CD14-positive monocyte (primary cell): ENCODE measurements at regions not wholly inside any gene's neighbourhood (a gene's known extent, or its start where the extent isn't known, plus 50 kb on each side); places are given as distances from the start of the nearest gene placed in this dataset.

Experiments
- DNase-seq, 3 donors: peaks; one replicate each; pipeline ENCODE4 v3.0.0-alpha.2; 2011 to 2022
- H2AFZ ChIP-seq: 2 replicates; pipeline ENCODE4 v1.6.0; 2012; ENCODE audit warnings: mild to moderate bottlenecking, low read depth, low read length, inconsistent platforms; ENCODE audit not compliant: insufficient read depth, poor library complexity, severe bottlenecking
- H3K27ac ChIP-seq, 2 donors: 1 replicate in 1 of 2; 2 replicates in 1 of 2; pipeline ENCODE4 v1.5.1; 2012 to 2013; ENCODE audit warnings: low read length in 2 of 2, control low read depth in 1 of 2, inconsistent platforms in 1 of 2, low read depth in 1 of 2, mild to moderate bottlenecking in 1 of 2
- H3K27me3 ChIP-seq, 2 donors: one replicate each; pipeline versions ENCODE4 v1.6.0 to v1.6.1; 2011 to 2013; ENCODE audit warnings: low read length in 2 of 2; ENCODE audit not compliant: control insufficient read depth in 2 of 2, insufficient read depth in 2 of 2
- H3K36me3 ChIP-seq, 2 donors: replicated peaks in 1 of 2; 1 replicate in 1 of 2; 2 replicates in 1 of 2; pipeline versions ENCODE4 v1.5.1 to v1.6.1; 2012 to 2013; ENCODE audit warnings: low read length in 2 of 2, control low read depth in 1 of 2, inconsistent platforms in 1 of 2, mild to moderate bottlenecking in 1 of 2; ENCODE audit not compliant: insufficient read depth in 2 of 2, control insufficient read depth in 1 of 2
- H3K4me1 ChIP-seq, 2 donors: 1 replicate in 1 of 2; 2 replicates in 1 of 2; pipeline versions ENCODE4 v1.5.1 to v1.6.1; 2012 to 2013; ENCODE audit warnings: low read length in 2 of 2, control low read depth in 1 of 2, inconsistent platforms in 1 of 2, mild to moderate bottlenecking in 1 of 2, moderate library complexity in 1 of 2; ENCODE audit not compliant: insufficient read depth in 2 of 2, control insufficient read depth in 1 of 2
- H3K4me2 ChIP-seq: replicated peaks from 2 replicates; pipeline ENCODE3; 2012; ENCODE audit warnings: low read length, moderate library complexity, mild to moderate bottlenecking; ENCODE audit not compliant: poor library complexity, severe bottlenecking; ENCODE audit errors: extremely low read depth
- H3K4me3 ChIP-seq, 3 experiments: fragments of 200-600 bp in 1 of 3; sonication (generic) in 1 of 3; replicated peaks in 1 of 3; 1 replicate in 2 of 3; 2 replicates in 1 of 3; pipeline ENCODE4 v1.5.1; 2011 to 2013; ENCODE audit warnings: low read length in 3 of 3, mild to moderate bottlenecking in 3 of 3, control low read depth in 2 of 3, low read depth in 2 of 3, inconsistent platforms in 1 of 3, moderate library complexity in 1 of 3
- H3K79me2 ChIP-seq: 2 replicates; pipeline ENCODE4 v1.6.0; 2012; ENCODE audit warnings: mild to moderate bottlenecking, control low read depth, inconsistent platforms, low read length, moderate library complexity; ENCODE audit not compliant: insufficient read depth
- H3K9ac ChIP-seq: 2 replicates; pipeline ENCODE4 v1.6.0; 2017; ENCODE audit warnings: low read length, mild to moderate bottlenecking; ENCODE audit not compliant: insufficient read depth, poor library complexity, severe bottlenecking
- H3K9me3 ChIP-seq, 2 donors: replicated peaks in 1 of 2; 1 replicate in 1 of 2; 2 replicates in 1 of 2; pipeline versions ENCODE4 v1.5.1 to v1.6.1; 2012 to 2013; ENCODE audit warnings: low read length in 2 of 2, control low read depth in 1 of 2; ENCODE audit not compliant: control insufficient read depth in 1 of 2, insufficient read depth in 1 of 2
- H4K20me1 ChIP-seq: 2 replicates; pipeline ENCODE4 v1.6.0; 2012; ENCODE audit warnings: mild to moderate bottlenecking, low read length, control low read depth, moderate library complexity; ENCODE audit not compliant: insufficient read depth
- H3K27ac Mint-ChIP-seq, 7 donors: one replicate each; pipeline ENCODE4 v1.8.0; 2020; ENCODE audit warnings: mild to moderate bottlenecking in 7 of 7, mixed read lengths in 7 of 7, moderate library complexity in 6 of 7, inconsistent platforms in 2 of 7
- H3K27me3 Mint-ChIP-seq, 3 donors: one replicate each; pipeline ENCODE4 v1.8.0; 2021 to 2022; ENCODE audit warnings: low read depth in 3 of 3, mild to moderate bottlenecking in 3 of 3, mixed read lengths in 3 of 3, moderate library complexity in 3 of 3, inconsistent platforms in 1 of 3
- H3K36me3 Mint-ChIP-seq, 2 donors: one replicate each; pipeline ENCODE4 v1.8.0; 2020; ENCODE audit warnings: mixed read lengths in 2 of 2, inconsistent platforms in 1 of 2, mild to moderate bottlenecking in 1 of 2
- H3K4me1 Mint-ChIP-seq: one replicate; pipeline ENCODE4 v1.8.0; 2020; ENCODE audit warnings: mild to moderate bottlenecking, mixed read lengths
- H3K4me3 Mint-ChIP-seq, 2 donors: one replicate each; pipeline ENCODE4 v1.8.0; 2020; ENCODE audit warnings: mild to moderate bottlenecking in 2 of 2, mixed read lengths in 2 of 2, moderate library complexity in 1 of 2
- H3K9me3 Mint-ChIP-seq, 7 donors: one replicate each; pipeline ENCODE4 v1.8.0; 2020 to 2022; ENCODE audit warnings: mixed read lengths in 7 of 7, mild to moderate bottlenecking in 6 of 7, moderate library complexity in 6 of 7, inconsistent platforms in 2 of 7
- CTCF ChIP-seq: fragments of 200-600 bp; IDR thresholded peaks from one replicate; pipeline ENCODE4 v1.8.0; 2022; ENCODE audit warnings: antibody characterized with exemption, mild to moderate bottlenecking
- WGBS: methylation state at CpG from one replicate; pipeline ENCODE4 v1.1.5; 2013; ENCODE audit warnings: missing lambda C conversion rate; ENCODE audit not compliant: insufficient coverage; 5-methylcytosine and 5-hydroxymethylcytosine counted together
- intact Hi-C, 2 donors: fragments of 100-400 bp; cut with micrococcal nuclease; formaldehyde crosslinking; loops; one replicate each; pipeline versions ENCODE4 v1.15.0 to v1.15.1; 2023

GRCh38 chr11:29208117-29208516 is 808.7 kb downstream of the KCNA4 start:
- intact Hi-C loops = no loop called here
- no CpG with 5 or more reads among the region's 2 CpGs for WGBS
- Histone ChIP-seq H3K79me2 (no peaks in the 10 kb centered on the region), H3K9ac (no peak overlapping the region), H3K27me3 (no peaks in the 10 kb centered on the region), H3K27ac (no peak overlapping the region), H4K20me1 (no peaks in the 10 kb centered on the region), H3K9me3 (no peaks in the 10 kb centered on the region), H3K4me2 (no peak overlapping the region), H2AFZ (no peak overlapping the region), H3K36me3 (no peaks in the 10 kb centered on the region), H3K4me3 (no peak overlapping the region), H3K4me1 (no peaks in the 10 kb centered on the region)
- no peaks in the 10 kb centered on the region for H3K36me3 Mint-ChIP-seq
- no peak overlapping the region for H3K27ac Mint-ChIP-seq
- H3K4me3 Mint-ChIP-seq = no peak overlapping the region
- H3K4me1 Mint-ChIP-seq = no peaks in the 10 kb centered on the region
- TF ChIP-seq CTCF = no peak
- H3K27me3 Mint-ChIP-seq = no peaks in the 10 kb centered on the region
- DNase-seq = no peak
- H3K9me3 Mint-ChIP-seq = peaks cover 0 to 3% (median 0%) of the 10 kb centered on the region in 7 donors

GRCh38 chr11:29200791-29201562 is 815.9 kb downstream of the KCNA4 start:
- H3K27ac Mint-ChIP-seq = no peak overlapping the region
- peaks cover 0 to 3% (median 0%) of the 10 kb centered on the region in 7 donors for H3K9me3 Mint-ChIP-seq
- no peaks in the 10 kb centered on the region for H3K4me1 Mint-ChIP-seq
- no peak for DNase-seq
- Histone ChIP-seq H3K9ac (no peak overlapping the region), H3K79me2 (no peaks in the 10 kb centered on the region), H3K36me3 (no peaks in the 10 kb centered on the region), H3K27me3 (no peaks in the 10 kb centered on the region), H4K20me1 (no peaks in the 10 kb centered on the region), H3K9me3 (no peaks in the 10 kb centered on the region), H3K4me2 (no peak overlapping the region), H3K4me1 (no peaks in the 10 kb centered on the region), H3K4me3 (no peak overlapping the region), H3K27ac (no peak overlapping the region), H2AFZ (no peak overlapping the region)
- no peak overlapping the region for H3K4me3 Mint-ChIP-seq
- no peaks in the 10 kb centered on the region for H3K36me3 Mint-ChIP-seq
- TF ChIP-seq CTCF = no peak
- H3K27me3 Mint-ChIP-seq = no peaks in the 10 kb centered on the region
- 53% methylated on average over 3 of the region's 11 CpGs for WGBS
- intact Hi-C loops = no loop called here
